ENCODE measurements at regions not wholly inside any gene's neighbourhood (a gene's known extent, or its start where the extent isn't known, plus 50 kb on each side); places are given as distances from the start of the nearest gene placed in this dataset.

- Histone ChIP-seq H3K36me3 (ENCODE audit: insufficient read depth) (no peaks in the 10 kb centered on the region), H2AFZ (no peak overlapping the region), H3K4me2 (no peak overlapping the region), H3K4me1 (ENCODE audit: insufficient read depth) (no peaks in the 10 kb centered on the region; the same call in 1 of the 2 replicates), H3K9me2 (ENCODE audit: insufficient read depth) (no peaks in the 10 kb centered on the region), H3K27me3 (ENCODE audit: insufficient read depth) (no peaks in the 10 kb centered on the region), H3F3A (replicated peaks; ENCODE audit: low read depth) (0 out of 2 replicates have a peak, but pooled peaks cover 3% of the 10 kb centered on the region), H3K4me3 (no peak overlapping the region), H4K20me1 (replicated peaks; ENCODE audit: insufficient read depth) (no peaks in the 10 kb centered on the region), H3K79me2 (replicated peaks; ENCODE audit: insufficient read depth) (no peaks in the 10 kb centered on the region), H3K27ac (ENCODE audit: low read depth) (no peak overlapping the region)
- no peak overlapping the region for H3K27ac Mint-ChIP-seq
- peaks cover 6% of the 10 kb centered on the region for H3K4me1 Mint-ChIP-seq
- no peaks in the 10 kb centered on the region; the same call in 2 of the 3 replicates for H3K9me3 Mint-ChIP-seq
- ATAC-seq (no peak), DNase-seq (ENCODE audit: low spot score) (no peak)
- H3K4me3 Mint-ChIP-seq, result no peak overlapping the region
- peaks cover 5% of the 10 kb centered on the region for H3K27me3 Mint-ChIP-seq (ENCODE audit: insufficient read depth, low read depth, poor library complexity)
- H3K36me3 Mint-ChIP-seq (ENCODE audit: low read depth), result no peaks in the 10 kb centered on the region
- no peak for TF ChIP-seq NANOG (IDR thresholded peaks at IDR 0.05; ENCODE audit: borderline replicate concordance)
- TF ChIP-seq CREB1 (CRISPR knock-in tag; IDR thresholded peaks at IDR 0.05; ENCODE audit: low read depth), result no peak
- no peak for TF ChIP-seq POLR2AphosphoS5 (IDR thresholded peaks at IDR 0.05; ENCODE audit: low read depth)
- TF ChIP-seq ZNF462 (CRISPR knock-in tag; IDR thresholded peaks at IDR 0.05), result no peak
- TF ChIP-seq ZNF331 (CRISPR knock-in tag; IDR thresholded peaks at IDR 0.05; ENCODE audit: low read depth), result no peak
- TF ChIP-seq ZNF114 (CRISPR knock-in tag; IDR thresholded peaks at IDR 0.05), result no peak
- TF ChIP-seq EZH2 (IDR thresholded peaks at IDR 0.05; ENCODE audit: low read depth, unreplicated experiment), result no peak
- TF ChIP-seq EZH2phosphoT487 (IDR thresholded peaks at IDR 0.05; ENCODE audit: unreplicated experiment), result no peak
- TF ChIP-seq JUNB (IDR thresholded peaks at IDR 0.05; ENCODE audit: unreplicated experiment), result no peak
- TF ChIP-seq REST (IDR thresholded peaks at IDR 0.05; ENCODE audit: unreplicated experiment), result no peak
- TF ChIP-seq STAT1 (IDR thresholded peaks at IDR 0.05; ENCODE audit: unreplicated experiment), result no peak
- TF ChIP-seq CTCF (conservative IDR thresholded peaks at IDR 0.05; ENCODE audit: low read depth in 2 of 2), result no peak
- TF ChIP-seq ETS1 (IDR thresholded peaks at IDR 0.05), result no peak
These were observed 75.4 kb upstream of the WNT7B start for GRCh38 chr22:46052331-46052771.

Data from GM23338 (cell line).